OCI-LY1 (cell line): ENCODE measurements at regions not wholly inside any gene's neighbourhood (a gene's known extent, or its start where the extent isn't known, plus 50 kb on each side); places are given as distances from the start of the nearest gene placed in this dataset.
A peak's percentile ranks its signal among the peaks of the same experiment; 100 is the strongest.

Experiments used
- H2AFZ ChIP-seq: fragments of 200-600 bp; sonication (generic), shearing (Covaris generic); 2 replicates; pipeline ENCODE4 v1.6.0; 2014; ENCODE audit warnings: antibody characterized with exemption, mild to moderate bottlenecking, low read length
- H3F3A ChIP-seq: fragments of 200-600 bp; sonication (generic), shearing (Covaris generic); 2 replicates; pipeline ENCODE4 v1.6.0; 2014; ENCODE audit warnings: mild to moderate bottlenecking, antibody characterized with exemption, low read length, moderate library complexity; ENCODE audit not compliant: insufficient read depth
- H3K27ac ChIP-seq: fragments of 200-600 bp; sonication (generic); 2 replicates; pipeline ENCODE4 v1.5.1; 2014; ENCODE audit warnings: low read length, mixed run types, mild to moderate bottlenecking, low read depth; ENCODE audit not compliant: poor library complexity, severe bottlenecking
- H3K27me3 ChIP-seq: fragments of 200-600 bp; sonication (generic); 2 replicates; pipeline ENCODE4 v1.6.0; 2014; ENCODE audit warnings: antibody characterized with exemption, mild to moderate bottlenecking, low read length, moderate library complexity; ENCODE audit not compliant: insufficient read depth
- H3K36me3 ChIP-seq: fragments of 200-600 bp; sonication (generic); 2 replicates; pipeline ENCODE4 v1.6.1; 2014; ENCODE audit warnings: mild to moderate bottlenecking, antibody characterized with exemption, low read length, moderate library complexity, mixed read lengths; ENCODE audit not compliant: insufficient read depth
- H3K4me1 ChIP-seq: fragments of 200-600 bp; sonication (generic); 2 replicates; pipeline ENCODE4 v1.5.1; 2014; ENCODE audit warnings: mild to moderate bottlenecking, low read length, moderate library complexity; ENCODE audit not compliant: insufficient read depth, severe bottlenecking
- H3K4me2 ChIP-seq: fragments of 200-600 bp; sonication (generic), shearing (Covaris generic); 2 replicates; pipeline ENCODE4 v1.6.1; 2014; ENCODE audit warnings: low read length
- H3K4me3 ChIP-seq: fragments of 200-600 bp; sonication (generic); 2 replicates; pipeline ENCODE4 v1.5.1; 2014; ENCODE audit warnings: low read length, low read depth, mild to moderate bottlenecking, mixed read lengths; ENCODE audit not compliant: poor library complexity, severe bottlenecking
- H3K79me2 ChIP-seq: fragments of 200-600 bp; shearing (Covaris generic); 2 replicates; pipeline ENCODE4 v1.6.1; 2016; ENCODE audit warnings: mixed run types, low read length, mixed read lengths; ENCODE audit not compliant: insufficient read depth
- H3K9ac ChIP-seq: fragments of 200-600 bp; sonication (generic), shearing (Covaris generic); 2 replicates; pipeline ENCODE4 v1.6.1; 2014; ENCODE audit warnings: mild to moderate bottlenecking, low read length, mixed read lengths
- H3K9me2 ChIP-seq: fragments of 200-600 bp; sonication (generic), shearing (Covaris generic); 2 replicates; pipeline ENCODE4 v1.6.1; 2014; ENCODE audit warnings: low read depth, mild to moderate bottlenecking, low read length, mixed read lengths
- H3K9me3 ChIP-seq: fragments of 200-600 bp; shearing (Covaris generic); 2 replicates; pipeline ENCODE4 v1.6.1; 2014; ENCODE audit warnings: low read length, mixed read lengths
- H4K20me1 ChIP-seq: fragments of 200-600 bp; sonication (generic), shearing (Covaris generic); 2 replicates; pipeline ENCODE4 v1.6.0; 2016; ENCODE audit warnings: mild to moderate bottlenecking, low read length; ENCODE audit not compliant: insufficient read depth
- CTCF ChIP-seq: fragments of 200-600 bp; sonication (generic), shearing (Covaris generic); IDR thresholded peaks from 2 replicates; pipeline ENCODE4 v1.5.1; 2017; ENCODE audit warnings: mild to moderate bottlenecking, antibody characterized with exemption, low read length, moderate library complexity, mixed read lengths
- EZH2 ChIP-seq: fragments of 200-600 bp; sonication (generic), shearing (Covaris generic); IDR thresholded peaks from 2 replicates; pipeline ENCODE4 v1.8.0; 2017; ENCODE audit warnings: borderline replicate concordance, mixed run types, mild to moderate bottlenecking, antibody characterized with exemption, low read length, moderate library complexity, mixed read lengths

GRCh38 chr1:208652296-208653160 lies 408.3 kb upstream of the PLXNA2 start:
- Histone ChIP-seq H3K27me3 (no peaks in the 10 kb centered on the region), H3K4me2 (no peak overlapping the region), H3K9me2 (no peaks in the 10 kb centered on the region), H3K9ac (no peak overlapping the region), H3F3A (no peaks in the 10 kb centered on the region), H2AFZ (no peak overlapping the region), H3K27ac (no peak overlapping the region), H4K20me1 (no peaks in the 10 kb centered on the region), H3K79me2 (no peaks in the 10 kb centered on the region), H3K36me3 (no peaks in the 10 kb centered on the region), H3K4me1 (no peaks in the 10 kb centered on the region), H3K4me3 (no peak overlapping the region), H3K9me3 (no peaks in the 10 kb centered on the region)
- peak; percentile 77 for TF ChIP-seq CTCF
- TF ChIP-seq EZH2 = no peak

- Histone ChIP-seq H3K36me3 (no peaks in the 10 kb centered on the region), H3K79me2 (no peaks in the 10 kb centered on the region), H3K4me3 (no peak overlapping the region), H3K9me2 (no peaks in the 10 kb centered on the region), H2AFZ (no peak overlapping the region), H3K9ac (no peak overlapping the region), H3K4me2 (no peak overlapping the region), H3K27ac (no peak overlapping the region), H3K9me3 (no peaks in the 10 kb centered on the region), H3K27me3 (no peaks in the 10 kb centered on the region), H3K4me1 (no peaks in the 10 kb centered on the region), H4K20me1 (no peaks in the 10 kb centered on the region), H3F3A (no peaks in the 10 kb centered on the region)
- no peak for TF ChIP-seq CTCF
- TF ChIP-seq EZH2 = no peak
Observed at GRCh38 chr1:208653426-208653825, 409.2 kb upstream of the PLXNA2 start.

GRCh38 chr1:208654241-208654640 lies 410.1 kb upstream of the PLXNA2 start:
- H3K9me3 ChIP-seq = no peaks in the 10 kb centered on the region
- H3K36me3 ChIP-seq = no peaks in the 10 kb centered on the region
- peak; percentile 68 for TF ChIP-seq CTCF
- no peak for TF ChIP-seq EZH2
- H3K4me1 ChIP-seq = no peaks in the 10 kb centered on the region
- H3K27me3 ChIP-seq = no peaks in the 10 kb centered on the region
- H3K9me2 ChIP-seq = no peaks in the 10 kb centered on the region
- H3K4me3 ChIP-seq = no peak overlapping the region
- H3K9ac ChIP-seq = no peak overlapping the region
- no peak overlapping the region for H3K4me2 ChIP-seq
- H3K27ac ChIP-seq = no peak overlapping the region
- no peaks in the 10 kb centered on the region for H4K20me1 ChIP-seq
- no peaks in the 10 kb centered on the region for H3K79me2 ChIP-seq
- no peaks in the 10 kb centered on the region for H3F3A ChIP-seq
- H2AFZ ChIP-seq = no peak overlapping the region
